ENCODE measurements at regions not wholly inside any gene's neighbourhood (a gene's known extent, or its start where the extent isn't known, plus 50 kb on each side); places are given as distances from the start of the nearest gene placed in this dataset.
"Not testable (repeated sequence)": the region's sequence is repeated elsewhere in the genome, so short reads cannot be mapped to it uniquely, and the experiment has no call there.

DNA sequence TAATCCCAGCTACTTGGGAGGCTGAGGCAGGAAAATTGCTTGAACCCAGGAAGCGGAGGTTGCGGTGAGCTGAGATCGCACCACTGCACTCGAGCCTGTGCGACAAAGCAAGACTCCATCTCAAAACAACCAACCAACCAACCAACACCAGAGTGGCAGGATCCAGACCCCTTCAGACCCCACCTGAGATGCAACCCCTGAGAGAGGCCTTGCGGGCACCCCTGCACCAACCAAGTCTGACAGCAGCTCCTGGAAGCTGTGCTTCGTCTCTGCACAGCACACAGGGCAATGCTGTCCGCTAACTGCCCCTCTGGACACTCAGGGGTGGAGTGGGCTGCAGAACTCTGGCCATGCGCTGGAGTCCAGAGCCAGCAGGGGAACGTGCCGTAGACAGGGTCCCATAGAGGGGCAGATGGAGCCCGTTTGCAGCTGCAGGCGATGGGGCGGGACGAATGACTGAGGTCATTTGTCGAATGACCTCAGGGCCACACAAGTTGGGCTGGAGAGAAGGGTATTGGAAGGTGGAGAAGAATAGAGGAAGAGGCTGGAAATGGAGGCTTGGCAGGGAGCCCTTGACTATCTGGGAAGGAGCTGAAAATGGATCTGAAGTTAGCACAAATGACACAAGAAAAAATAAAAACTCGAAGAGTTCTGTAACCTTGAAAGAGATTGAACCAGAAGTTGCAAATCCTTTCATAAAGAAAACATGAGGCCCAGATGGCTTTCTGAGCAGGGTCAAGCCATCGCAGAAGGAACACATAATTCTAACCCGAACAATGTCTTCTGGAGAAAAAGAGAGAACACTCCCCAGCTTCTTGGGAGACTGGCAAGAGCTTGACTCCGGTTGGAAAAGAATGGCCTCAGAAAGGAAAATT, 199.7 kb downstream of the CTTN start:
- no peaks in the 10 kb centered on the region for H3F3A ChIP-seq (ENCODE audit: insufficient read depth)
- H3K9me2 ChIP-seq (ENCODE audit: insufficient read depth): no peaks in the 10 kb centered on the region
- no peak overlapping the region for H3K27ac ChIP-seq
- H3K4me2 ChIP-seq (ENCODE audit: unreplicated experiment): no peak overlapping the region
- DNase-seq: no peak
- no peak overlapping the region for H3K4me3 ChIP-seq
- no peak for TF ChIP-seq EZH2 (IDR thresholded peaks at IDR 0.05; ENCODE audit: insufficient read depth, poor library complexity, severe bottlenecking)
- no peak for TF ChIP-seq EZH2phosphoT487 (IDR thresholded peaks at IDR 0.05; ENCODE audit: insufficient read depth, low read depth)
- WGBS, 2 experiments (ENCODE audit: low coverage in 1 of 2, low lambda C conversion rate in 2 of 2, missing lambda C conversion rate in 2 of 2): 62 to 65% methylated on average over 20 of the region's 20 CpGs
- no peaks in the 10 kb centered on the region for H3K27me3 ChIP-seq (replicated peaks; ENCODE audit: insufficient read depth)
- H3K36me3 ChIP-seq (ENCODE audit: low read depth): no peaks in the 10 kb centered on the region
- no peak overlapping the region for H2AFZ ChIP-seq
- no peaks in the 10 kb centered on the region for H3K9me3 ChIP-seq (ENCODE audit: low read depth)
- no peaks in the 10 kb centered on the region for H3K4me1 ChIP-seq (ENCODE audit: insufficient read depth)
- H3K9ac ChIP-seq: no peak overlapping the region
- no peaks in the 10 kb centered on the region for H3K79me2 ChIP-seq (ENCODE audit: insufficient read depth)
- H4K20me1 ChIP-seq (ENCODE audit: insufficient read depth): no peaks in the 10 kb centered on the region
- in situ Hi-C loops (cut with MboI): no loop called here

- H3K27me3 ChIP-seq (replicated peaks; ENCODE audit: insufficient read depth); H3K4me2 ChIP-seq (ENCODE audit: unreplicated experiment); H3K79me2 ChIP-seq (ENCODE audit: insufficient read depth); H3K4me1 ChIP-seq (ENCODE audit: insufficient read depth); H4K20me1 ChIP-seq (ENCODE audit: insufficient read depth); H3K27ac ChIP-seq; DNase-seq; H3K9me2 ChIP-seq (ENCODE audit: insufficient read depth); H3K4me3 ChIP-seq; H3F3A ChIP-seq (ENCODE audit: insufficient read depth); in situ Hi-C loops (cut with MboI); H3K9me3 ChIP-seq (ENCODE audit: low read depth); H3K9ac ChIP-seq; H2AFZ ChIP-seq; H3K36me3 ChIP-seq (ENCODE audit: low read depth): not testable (repeated sequence)
- WGBS, 2 experiments (ENCODE audit: low coverage in 1 of 2, low lambda C conversion rate in 2 of 2, missing lambda C conversion rate in 2 of 2): 63 to 68% methylated on average over 7 of the region's 7 CpGs
Measured at GRCh38 chr11:70600911-70601415, 202.6 kb downstream of the CTTN start.

DNA sequence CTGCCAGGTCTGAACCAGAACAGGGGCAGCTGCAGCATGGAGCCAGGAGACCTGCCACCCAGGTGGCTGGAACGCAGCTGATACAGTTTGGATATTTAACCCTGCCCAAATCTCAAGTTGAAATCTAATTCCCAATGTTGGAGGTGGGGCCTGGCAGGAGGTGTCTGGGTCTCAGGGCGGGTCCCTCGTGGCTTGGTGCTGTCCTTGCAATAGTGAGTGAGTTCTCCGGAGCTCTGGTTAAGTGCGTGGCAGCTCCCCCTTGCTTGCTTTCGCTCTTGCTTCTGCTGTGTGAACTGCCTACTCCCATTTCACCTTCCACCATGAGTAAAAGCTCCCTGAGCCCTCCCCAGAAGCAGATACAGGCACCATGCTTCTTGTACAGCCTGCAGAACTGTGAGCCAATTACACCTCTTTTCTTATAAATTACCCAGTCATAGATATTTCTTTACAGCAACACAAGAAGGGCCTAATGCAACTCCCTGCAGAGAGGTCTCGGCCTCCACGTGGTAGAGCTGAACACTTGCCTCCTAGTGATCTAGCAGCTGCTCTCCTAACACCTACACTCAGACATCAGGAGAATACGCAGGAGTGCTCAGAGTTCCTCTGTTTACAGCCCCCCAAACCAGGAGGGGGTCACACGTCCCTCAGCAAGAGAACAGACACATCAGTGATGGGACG, 203.7 kb downstream of the CTTN start:
- H3F3A ChIP-seq (ENCODE audit: insufficient read depth): no peaks in the 10 kb centered on the region
- H4K20me1 ChIP-seq (ENCODE audit: insufficient read depth): no peaks in the 10 kb centered on the region
- H3K9me2 ChIP-seq (ENCODE audit: insufficient read depth): no peaks in the 10 kb centered on the region
- H3K36me3 ChIP-seq (ENCODE audit: low read depth): no peaks in the 10 kb centered on the region
- WGBS, 2 experiments (ENCODE audit: low coverage in 1 of 2, low lambda C conversion rate in 2 of 2, missing lambda C conversion rate in 2 of 2): 46 to 51% methylated on average over 11 of the region's 11 CpGs
- no peaks in the 10 kb centered on the region for H3K9me3 ChIP-seq (ENCODE audit: low read depth)
- no peak overlapping the region for H2AFZ ChIP-seq
- TF ChIP-seq EZH2 (IDR thresholded peaks at IDR 0.05; ENCODE audit: insufficient read depth, poor library complexity, severe bottlenecking): no peak
- TF ChIP-seq EZH2phosphoT487 (IDR thresholded peaks at IDR 0.05; ENCODE audit: insufficient read depth, low read depth): no peak
- no peak overlapping the region for H3K4me3 ChIP-seq
- no peak overlapping the region for H3K27ac ChIP-seq
- H3K27me3 ChIP-seq (replicated peaks; ENCODE audit: insufficient read depth): no peaks in the 10 kb centered on the region
- no peak overlapping the region for H3K9ac ChIP-seq
- no peak for DNase-seq
- H3K4me2 ChIP-seq (ENCODE audit: unreplicated experiment): no peak overlapping the region
- no peaks in the 10 kb centered on the region for H3K79me2 ChIP-seq (ENCODE audit: insufficient read depth)
- no peaks in the 10 kb centered on the region for H3K4me1 ChIP-seq (ENCODE audit: insufficient read depth)
- in situ Hi-C loops (cut with MboI): no loop called here

DNA sequence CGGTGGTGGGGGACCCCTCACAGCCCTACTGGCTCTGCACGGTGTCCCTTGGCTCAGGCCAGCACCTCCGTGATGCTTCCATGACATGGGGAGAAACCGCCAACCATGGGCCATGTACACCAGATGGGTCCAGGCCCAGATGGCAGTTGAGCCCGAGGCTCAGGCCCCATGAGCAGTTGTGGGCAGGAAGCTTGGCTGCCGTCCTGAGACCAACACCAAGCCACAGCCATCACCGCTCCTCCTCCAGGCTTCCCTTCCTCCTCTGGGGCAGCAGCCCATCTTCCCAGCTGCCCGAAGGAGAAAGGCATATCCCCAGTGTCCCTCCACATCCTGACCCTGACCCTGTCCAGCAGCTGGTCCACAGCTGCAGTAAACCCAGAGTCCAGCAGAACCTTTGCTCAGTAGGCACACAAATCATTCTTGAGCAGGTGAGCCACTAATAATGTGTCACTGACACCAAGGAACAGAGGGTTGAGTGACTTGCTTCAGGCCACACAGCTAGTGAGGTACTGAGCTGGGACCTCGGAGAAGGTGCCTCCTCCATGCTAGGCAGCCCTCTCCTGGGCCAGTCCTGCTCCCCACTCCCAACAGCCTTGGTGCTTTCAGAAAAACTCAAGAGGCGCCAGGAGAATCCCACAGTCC, 204.9 kb downstream of the CTTN start:
- WGBS, 2 experiments (ENCODE audit: low coverage in 1 of 2, low lambda C conversion rate in 2 of 2, missing lambda C conversion rate in 2 of 2): 43 to 50% methylated on average over 10 of the region's 10 CpGs
- Histone ChIP-seq H3K27ac (no peak overlapping the region), H3F3A (ENCODE audit: insufficient read depth) (no peaks in the 10 kb centered on the region), H3K9me2 (ENCODE audit: insufficient read depth) (no peaks in the 10 kb centered on the region), H3K9ac (no peak overlapping the region), H4K20me1 (ENCODE audit: insufficient read depth) (no peaks in the 10 kb centered on the region), H3K4me3 (no peak overlapping the region), H3K9me3 (ENCODE audit: low read depth) (no peaks in the 10 kb centered on the region), H3K36me3 (ENCODE audit: low read depth) (no peaks in the 10 kb centered on the region), H3K4me1 (ENCODE audit: insufficient read depth) (no peaks in the 10 kb centered on the region), H3K27me3 (replicated peaks; ENCODE audit: insufficient read depth) (no peaks in the 10 kb centered on the region), H3K4me2 (ENCODE audit: unreplicated experiment) (no peak overlapping the region), H3K79me2 (ENCODE audit: insufficient read depth) (no peaks in the 10 kb centered on the region), H2AFZ (no peak overlapping the region)
- TF ChIP-seq EZH2phosphoT487 (IDR thresholded peaks at IDR 0.05; ENCODE audit: insufficient read depth, low read depth): no peak
- in situ Hi-C loops (cut with MboI): no loop called here
- no peak for DNase-seq

Measured in GM23248 (cell line).